ENCODE measurements at regions not wholly inside any gene's neighbourhood (a gene's known extent, or its start where the extent isn't known, plus 50 kb on each side); places are given as distances from the start of the nearest gene placed in this dataset.
"Not testable (repeated sequence)": the region's sequence is repeated elsewhere in the genome, so short reads cannot be mapped to it uniquely, and the experiment has no call there.

GRCh38 chr7:84738583-84739150, 448.2 kb downstream of the SEMA3D start:
- Histone ChIP-seq H3K27ac (no peak overlapping the region), H3K27me3 (no peaks in the 10 kb centered on the region), H3K36me3 (ENCODE audit: low read depth, missing control alignments) (no peaks in the 10 kb centered on the region), H3K4me1 (no peaks in the 10 kb centered on the region), H3K9me3 (no peaks in the 10 kb centered on the region), H3K4me3 (no peak overlapping the region)
- no peak for TF ChIP-seq POLR2A (IDR thresholded peaks at IDR 0.05)
- TF ChIP-seq, protein P1, sequence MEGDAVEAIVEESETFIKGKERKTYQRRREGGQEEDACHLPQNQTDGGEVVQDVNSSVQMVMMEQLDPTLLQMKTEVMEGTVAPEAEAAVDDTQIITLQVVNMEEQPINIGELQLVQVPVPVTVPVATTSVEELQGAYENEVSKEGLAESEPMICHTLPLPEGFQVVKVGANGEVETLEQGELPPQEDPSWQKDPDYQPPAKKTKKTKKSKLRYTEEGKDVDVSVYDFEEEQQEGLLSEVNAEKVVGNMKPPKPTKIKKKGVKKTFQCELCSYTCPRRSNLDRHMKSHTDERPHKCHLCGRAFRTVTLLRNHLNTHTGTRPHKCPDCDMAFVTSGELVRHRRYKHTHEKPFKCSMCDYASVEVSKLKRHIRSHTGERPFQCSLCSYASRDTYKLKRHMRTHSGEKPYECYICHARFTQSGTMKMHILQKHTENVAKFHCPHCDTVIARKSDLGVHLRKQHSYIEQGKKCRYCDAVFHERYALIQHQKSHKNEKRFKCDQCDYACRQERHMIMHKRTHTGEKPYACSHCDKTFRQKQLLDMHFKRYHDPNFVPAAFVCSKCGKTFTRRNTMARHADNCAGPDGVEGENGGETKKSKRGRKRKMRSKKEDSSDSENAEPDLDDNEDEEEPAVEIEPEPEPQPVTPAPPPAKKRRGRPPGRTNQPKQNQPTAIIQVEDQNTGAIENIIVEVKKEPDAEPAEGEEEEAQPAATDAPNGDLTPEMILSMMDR (IDR thresholded peaks at IDR 0.05) = no peak
- DNase-seq = no peak
- 90 to 96% methylated on average over 9 of the region's 9 CpGs for WGBS, 2 donors
- intact Hi-C loops (cut with DNase I; ENCODE audit: low total_unique reads) = no loop called here

GRCh38 chr7:84735677-84736076, 451.2 kb downstream of the SEMA3D start:
- Histone ChIP-seq H3K9me3 (no peaks in the 10 kb centered on the region), H3K4me1 (no peaks in the 10 kb centered on the region), H3K27me3 (no peaks in the 10 kb centered on the region), H3K4me3 (no peak overlapping the region), H3K36me3 (ENCODE audit: low read depth, missing control alignments) (no peaks in the 10 kb centered on the region), H3K27ac (no peak overlapping the region)
- TF ChIP-seq, protein P1 (IDR thresholded peaks at IDR 0.05) = no peak
- no peak for TF ChIP-seq POLR2A (IDR thresholded peaks at IDR 0.05)
- 97 to 100% methylated on average over 1 of the region's 1 CpG for WGBS, 2 donors
- no peak for DNase-seq
- intact Hi-C loops (cut with DNase I; ENCODE audit: low total_unique reads) = no loop called here

DNA sequence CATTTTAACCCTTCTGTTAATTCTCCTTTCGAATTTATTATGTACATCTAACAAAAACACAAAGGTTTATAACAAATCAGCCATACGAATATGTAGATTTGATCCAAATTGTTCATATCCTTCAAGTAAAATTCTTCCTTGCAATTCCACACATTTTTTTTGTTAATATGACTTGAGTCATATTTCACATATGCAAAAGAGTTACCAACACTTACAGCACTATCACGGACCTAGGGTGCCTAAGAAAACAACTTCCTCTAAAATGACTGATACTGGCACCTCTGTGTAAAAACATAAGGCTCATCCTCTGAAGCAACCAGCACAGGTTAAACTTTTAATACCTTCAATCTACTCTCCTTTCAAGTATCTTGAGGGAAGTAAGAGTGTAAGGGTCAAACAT, 451.8 kb downstream of the SEMA3D start:
- Histone ChIP-seq H3K36me3 (ENCODE audit: low read depth, missing control alignments) (no peaks in the 10 kb centered on the region), H3K27ac (no peak overlapping the region), H3K27me3 (no peaks in the 10 kb centered on the region), H3K4me3 (no peak overlapping the region), H3K9me3 (no peaks in the 10 kb centered on the region), H3K4me1 (no peaks in the 10 kb centered on the region)
- intact Hi-C loops (cut with DNase I; ENCODE audit: low total_unique reads) = no loop called here
- no peak for DNase-seq
- WGBS, 2 donors = 86 to 88% methylated on average over 3 of the region's 3 CpGs
- TF ChIP-seq POLR2A (IDR thresholded peaks at IDR 0.05) = no peak
- TF ChIP-seq, protein P1 (IDR thresholded peaks at IDR 0.05) = no peak

GRCh38 chr7:84733976-84734375, 452.9 kb downstream of the SEMA3D start:
- H3K9me3 ChIP-seq; intact Hi-C loops (cut with DNase I; ENCODE audit: low total_unique reads); H3K4me1 ChIP-seq; H3K4me3 ChIP-seq; H3K27ac ChIP-seq; H3K36me3 ChIP-seq (ENCODE audit: low read depth, missing control alignments); H3K27me3 ChIP-seq; DNase-seq: not testable (repeated sequence)
- WGBS, 2 donors = 93 to 100% methylated on average over 2 of the region's 2 CpGs

DNA sequence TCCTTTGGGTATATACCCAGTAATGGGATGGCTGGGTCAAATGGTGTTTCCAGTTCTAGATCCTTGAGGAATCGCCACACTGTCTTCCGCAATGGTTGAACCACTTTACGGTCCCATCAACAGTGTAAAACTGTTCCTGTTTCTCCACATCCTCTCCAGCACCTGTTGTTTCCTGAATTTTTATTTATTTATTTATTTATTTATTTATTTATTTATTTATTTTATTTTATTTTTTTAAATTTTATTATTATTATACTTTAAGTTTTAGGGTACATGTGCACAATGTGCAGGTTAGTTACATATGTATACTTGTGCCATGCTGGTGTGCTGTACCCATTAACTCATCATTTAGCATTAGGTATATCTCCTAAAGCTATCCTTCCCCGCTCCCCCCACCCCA, 456.0 kb downstream of the SEMA3D start:
- H3K36me3 ChIP-seq (ENCODE audit: low read depth, missing control alignments); H3K4me3 ChIP-seq; intact Hi-C loops (cut with DNase I; ENCODE audit: low total_unique reads); DNase-seq; H3K27ac ChIP-seq; H3K9me3 ChIP-seq; H3K27me3 ChIP-seq; H3K4me1 ChIP-seq: not testable (repeated sequence)
- WGBS, 2 donors = 83 to 100% methylated on average over 4 of the region's 4 CpGs

DNA sequence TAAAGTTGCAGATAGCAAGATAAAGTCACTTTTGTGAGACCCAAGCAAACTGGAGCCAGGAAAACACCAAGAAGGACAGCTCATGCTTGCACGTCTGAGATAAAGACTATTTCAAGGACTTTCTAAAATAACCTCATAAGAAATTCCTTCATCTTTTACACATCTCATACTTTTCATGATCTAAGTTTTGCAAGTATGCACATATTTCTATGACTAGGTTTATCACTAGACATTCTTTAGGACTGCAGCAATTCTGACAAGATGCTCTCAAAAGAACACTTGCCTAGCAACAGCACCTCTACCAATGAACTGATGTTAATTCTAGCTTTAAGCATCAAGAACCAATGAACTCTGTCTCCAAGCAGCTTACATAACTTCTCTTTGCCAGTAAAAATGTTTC, 457.6 kb downstream of the SEMA3D start:
- TF ChIP-seq POLR2A (IDR thresholded peaks at IDR 0.05) = no peak
- TF ChIP-seq, protein P1 (IDR thresholded peaks at IDR 0.05) = no peak
- H3K27me3 ChIP-seq = no peaks in the 10 kb centered on the region
- 28 to 32% methylated on average over 1 of the region's 1 CpG for WGBS, 2 donors
- H3K36me3 ChIP-seq (ENCODE audit: low read depth, missing control alignments) = no peaks in the 10 kb centered on the region
- no peak overlapping the region for H3K27ac ChIP-seq
- no peak for DNase-seq
- no peak overlapping the region for H3K4me3 ChIP-seq
- H3K4me1 ChIP-seq = no peaks in the 10 kb centered on the region
- H3K9me3 ChIP-seq = no peaks in the 10 kb centered on the region
- intact Hi-C loops (cut with DNase I; ENCODE audit: low total_unique reads) = no loop called here
